Iris pigment epithelial cell (primary cell): ENCODE measurements at regions not wholly inside any gene's neighbourhood (a gene's known extent, or its start where the extent isn't known, plus 50 kb on each side); places are given as distances from the start of the nearest gene placed in this dataset.

ENCODE experiments used
- DNase-seq: peaks from one replicate; pipeline ENCODE4 v3.0.0-alpha.2; 2011; ENCODE audit warnings: low read depth

DNA sequence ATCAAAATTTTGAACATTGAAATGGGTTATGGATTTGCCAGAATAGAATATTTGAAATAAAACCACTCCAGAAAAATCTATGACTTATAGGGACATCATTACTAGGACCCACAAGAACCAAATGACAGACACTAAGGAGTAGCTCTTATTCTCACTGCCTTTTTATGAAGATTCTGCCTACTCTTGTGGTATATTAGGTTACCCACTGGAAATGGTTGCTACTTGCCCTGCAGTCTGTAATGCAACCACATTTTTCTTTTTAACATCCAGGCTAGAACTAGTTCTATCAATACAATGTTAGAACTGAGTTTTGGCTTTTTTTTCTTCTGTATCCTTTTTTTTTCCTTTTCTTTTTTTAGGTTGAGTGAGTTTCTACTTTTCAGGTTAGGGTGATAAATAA is 158.9 kb downstream of the PPP1R2C start:
- no peak for DNase-seq

- DNase-seq = no peak
These were observed 161.0 kb downstream of the PPP1R2C start for GRCh38 chrX:42616981-42617380.

- no peak for DNase-seq
These were observed 162.8 kb downstream of the PPP1R2C start for GRCh38 chrX:42615161-42615563.

GRCh38 chrX:42606591-42606990 is 171.4 kb downstream of the PPP1R2C start:
- no peak for DNase-seq

- DNase-seq = no peak
These were observed 173.7 kb downstream of the PPP1R2C start for GRCh38 chrX:42604302-42604701.

DNA sequence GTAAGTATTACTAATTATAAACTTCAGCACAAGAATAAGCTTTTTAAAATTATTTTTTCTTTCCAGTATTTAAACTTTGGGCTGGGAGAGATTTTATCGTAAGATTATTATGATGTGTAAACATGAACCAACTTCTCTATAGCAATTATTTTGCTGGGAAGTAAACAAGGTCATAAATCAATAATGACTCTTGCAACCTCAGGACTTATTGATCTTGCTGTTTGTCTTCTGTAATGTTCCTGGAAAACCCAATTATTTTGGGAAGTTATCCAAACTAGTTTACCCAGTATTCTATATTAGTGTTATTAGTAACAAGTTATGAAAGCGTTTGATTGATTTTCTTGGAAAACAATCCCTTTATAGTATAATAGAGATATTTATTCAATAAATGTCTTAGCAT is 174.9 kb downstream of the PPP1R2C start:
- DNase-seq = no peak

DNA sequence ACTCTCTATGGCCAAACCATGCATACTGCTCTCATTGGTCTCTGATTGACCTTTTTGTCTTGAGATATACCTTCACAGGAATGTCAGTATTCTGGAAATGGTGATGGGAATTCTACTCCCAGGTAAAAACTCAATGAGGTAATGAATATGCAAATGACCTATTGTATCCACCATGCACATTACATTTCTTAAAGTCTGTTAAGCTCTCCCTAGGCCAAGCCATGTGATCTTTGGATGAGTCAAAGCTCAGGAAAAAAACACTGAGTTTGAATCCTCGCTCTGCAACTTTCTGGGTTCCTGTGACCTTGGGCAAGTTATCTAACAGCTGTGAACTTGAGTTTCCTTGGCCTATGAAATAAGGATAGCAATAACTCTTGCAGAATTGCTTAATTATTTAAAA is 175.4 kb downstream of the PPP1R2C start:
- no peak for DNase-seq

DNA sequence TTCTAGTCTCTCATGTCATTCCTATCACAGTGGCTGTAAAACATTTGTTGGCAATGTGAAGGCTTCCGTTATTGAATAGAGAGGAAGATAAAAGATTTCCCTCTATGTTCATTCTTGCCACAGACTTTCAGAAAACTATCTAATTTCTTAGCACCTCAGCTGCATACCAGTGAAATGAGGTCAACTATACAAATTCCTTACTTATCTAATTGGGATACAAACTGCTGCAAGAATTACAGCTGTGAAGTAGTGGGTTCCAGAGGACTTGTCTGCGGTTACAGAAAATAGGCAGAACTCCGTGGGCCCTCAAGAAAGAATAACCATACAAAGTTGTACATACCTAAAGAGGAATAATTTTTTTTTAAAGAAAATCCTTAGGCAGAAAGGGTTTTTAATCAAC is 175.8 kb downstream of the PPP1R2C start:
- DNase-seq = no peak

DNA sequence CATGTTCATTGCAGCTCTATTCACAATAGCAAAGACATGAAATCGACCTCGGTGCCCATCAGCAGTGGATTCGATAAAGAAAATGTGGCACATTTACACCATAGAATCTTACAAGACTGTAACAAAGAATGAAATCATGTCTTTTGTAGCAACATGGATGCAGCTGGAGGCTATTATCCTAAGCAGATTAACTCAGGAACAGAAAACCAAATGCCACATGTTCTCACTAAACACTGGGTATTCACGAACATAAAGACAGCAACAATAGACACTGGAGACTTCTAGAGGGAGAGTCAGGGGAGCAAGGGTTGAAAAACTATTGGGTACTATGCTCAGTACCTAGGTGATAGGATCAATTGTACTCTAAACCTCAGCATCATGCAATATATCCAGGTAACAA is 180.5 kb downstream of the PPP1R2C start:
- no peak for DNase-seq

GRCh38 chrX:42585842-42586621 is 191.9 kb downstream of the PPP1R2C start:
- no peak for DNase-seq

DNA sequence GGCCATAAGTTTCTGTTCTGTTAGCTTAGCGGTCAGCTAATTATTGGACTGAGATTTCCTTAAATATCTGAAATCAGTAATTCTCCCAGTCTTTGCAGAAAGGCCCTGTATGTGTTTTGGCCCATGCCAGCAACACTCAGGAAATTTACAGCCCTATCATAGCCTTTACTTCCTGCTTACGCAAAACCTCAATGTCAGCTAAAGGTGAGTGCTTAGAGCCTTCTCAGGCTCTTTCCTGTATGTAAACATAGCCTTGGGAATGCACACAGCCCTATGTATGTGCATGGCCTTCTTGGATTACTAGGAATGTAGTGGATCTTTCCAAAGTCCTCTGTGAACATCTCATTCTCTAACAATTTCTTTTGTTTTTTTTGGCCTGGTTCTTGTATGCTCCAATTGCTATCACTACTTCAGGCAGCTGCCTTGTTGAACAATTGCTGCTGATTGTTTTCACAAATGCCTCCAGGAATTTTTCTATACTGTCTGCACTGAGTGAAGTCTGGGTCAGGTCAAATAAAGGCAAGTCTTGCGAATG is 200.0 kb downstream of the PPP1R2C start:
- no peak for DNase-seq

DNA sequence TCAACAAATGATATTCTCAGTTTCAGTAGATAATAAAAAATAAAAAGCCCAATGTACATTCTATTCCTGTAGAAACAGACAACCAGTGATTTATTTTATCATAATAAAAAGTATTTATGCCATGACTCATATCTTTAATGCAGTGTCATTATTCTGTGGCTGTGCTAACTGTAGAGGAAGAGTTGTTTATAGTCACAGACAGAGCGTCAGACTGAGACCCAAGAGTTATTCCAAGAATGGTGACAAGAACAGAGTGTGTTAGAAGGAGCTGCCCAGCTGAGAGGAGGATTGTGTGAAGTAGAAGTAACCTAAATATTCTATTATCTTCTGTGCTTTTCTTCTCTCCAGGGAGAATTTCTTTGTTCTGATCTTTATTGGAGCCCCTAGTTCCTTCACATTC is 210.7 kb downstream of the PPP1R2C start:
- DNase-seq = peak; percentile 4

DNA sequence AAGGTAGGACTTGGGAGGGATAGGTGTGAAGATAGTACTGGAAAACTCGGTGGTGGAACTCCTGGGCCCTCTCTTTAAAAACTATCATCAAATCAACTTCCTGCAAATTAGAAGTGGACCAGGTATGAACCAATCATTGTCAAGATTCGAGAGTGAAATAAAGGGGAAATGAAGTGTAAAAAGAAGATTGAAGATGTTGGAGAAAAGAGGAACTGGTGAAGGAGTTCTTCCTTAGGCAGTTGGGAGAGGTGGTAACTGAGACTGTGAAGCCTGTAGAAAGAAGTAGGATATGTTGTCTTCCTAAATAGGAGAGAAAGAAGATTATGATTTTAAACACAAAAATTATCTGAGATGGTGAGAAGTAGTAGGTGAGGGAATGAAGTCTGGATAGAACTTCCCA is 212.2 kb downstream of the PPP1R2C start:
- DNase-seq = no peak

GRCh38 chrX:42546800-42547199 is 231.2 kb downstream of the PPP1R2C start:
- DNase-seq = no peak

DNA sequence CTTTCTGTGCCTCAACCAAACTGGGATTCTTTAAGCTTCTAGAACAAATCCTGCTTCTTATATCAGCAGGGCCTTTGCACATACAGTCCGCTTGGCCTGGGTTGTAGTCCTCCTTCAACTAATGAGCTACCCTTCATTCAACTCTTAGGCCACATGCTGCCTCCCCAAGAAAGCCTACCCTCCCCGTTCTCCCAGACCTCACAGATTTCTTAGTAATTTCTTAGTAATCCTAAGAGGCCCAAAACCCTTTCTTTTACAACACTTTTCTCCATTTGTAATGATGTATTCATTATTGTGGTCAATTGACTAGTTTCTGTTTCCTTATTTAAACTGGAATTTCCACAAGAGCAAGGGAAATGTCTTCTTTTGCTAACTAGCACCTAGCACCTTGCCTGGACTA is 233.1 kb downstream of the PPP1R2C start:
- DNase-seq = no peak

GRCh38 chrX:42541554-42541953 is 236.4 kb downstream of the PPP1R2C start:
- DNase-seq = no peak

DNA sequence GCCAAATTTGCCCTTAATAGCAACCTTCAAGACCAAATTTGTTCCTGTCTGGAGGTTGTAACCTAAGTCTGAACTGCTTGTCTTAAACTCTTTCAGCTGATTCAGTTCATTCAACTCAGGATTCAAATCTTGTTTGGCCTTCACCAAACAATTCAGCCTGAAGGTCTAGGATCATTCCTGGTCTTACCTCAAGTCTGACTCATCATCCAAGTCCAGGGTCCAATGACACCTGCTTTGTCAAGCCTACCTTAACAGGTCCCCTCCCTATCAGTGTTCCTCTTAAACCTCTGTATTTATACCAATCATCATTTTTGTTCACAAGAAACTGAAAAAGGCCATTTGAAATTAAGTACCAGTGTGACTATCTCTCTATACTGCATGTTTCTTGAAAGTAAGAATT is 237.8 kb downstream of the PPP1R2C start:
- DNase-seq = no peak

DNA sequence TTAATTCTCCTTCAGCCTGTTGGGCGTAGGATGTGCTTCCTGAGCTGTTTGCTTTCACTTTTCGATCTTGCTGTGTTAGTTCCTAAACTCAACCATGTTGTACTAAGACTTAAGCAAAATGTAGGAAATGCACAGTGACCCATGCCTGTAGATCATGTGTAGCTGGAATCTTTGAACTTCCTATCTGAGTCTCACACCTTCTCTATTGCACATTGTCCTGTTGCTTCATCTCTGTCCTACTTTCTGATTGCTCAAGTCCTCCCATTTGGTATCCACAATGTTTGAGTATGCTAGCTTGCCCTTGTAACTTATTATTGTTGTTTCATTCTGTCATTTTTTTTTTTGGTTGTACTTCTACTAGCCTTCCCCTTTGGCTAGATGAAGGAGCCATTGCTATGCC is 239.6 kb downstream of the PPP1R2C start:
- DNase-seq = no peak

GRCh38 chrX:42536286-42536685 is 241.7 kb downstream of the PPP1R2C start:
- no peak for DNase-seq

DNA sequence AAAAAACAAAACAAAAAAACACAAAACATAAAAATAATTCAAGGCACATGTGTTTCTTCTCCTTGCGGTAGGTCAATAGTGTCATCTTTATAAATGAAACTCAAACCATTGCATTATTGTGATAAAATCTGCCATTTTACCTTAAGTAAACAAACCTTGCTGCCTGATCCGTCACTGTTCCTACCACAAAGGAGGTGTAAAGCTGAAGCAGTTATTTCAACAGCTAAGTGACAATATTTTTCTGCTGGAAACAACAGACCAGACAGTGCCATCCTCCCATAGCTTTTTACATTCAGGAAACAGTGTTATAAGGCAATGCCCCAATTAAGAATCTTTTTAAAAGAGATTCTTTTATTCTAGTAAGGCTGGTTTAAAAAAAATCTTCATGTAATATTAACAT is 242.7 kb downstream of the PPP1R2C start:
- DNase-seq = no peak

DNA sequence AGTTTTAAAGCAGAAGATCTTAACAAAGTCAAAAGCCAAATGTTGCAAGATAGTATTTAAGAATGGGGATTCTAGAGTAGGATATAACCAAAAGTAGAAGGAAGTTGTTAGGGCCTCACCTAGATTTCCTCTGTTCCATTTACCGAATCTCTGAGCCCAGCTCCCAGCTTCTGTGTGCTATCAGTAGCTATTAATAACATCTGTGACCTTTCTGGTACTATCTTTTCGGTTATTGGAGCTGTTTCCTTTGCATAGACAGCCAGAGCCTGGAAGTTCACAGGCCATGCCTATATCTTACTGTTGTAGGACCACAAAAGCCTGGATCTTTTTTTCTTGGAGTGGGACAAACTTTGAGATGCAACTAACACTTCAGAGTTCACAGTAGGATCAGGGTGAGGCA is 244.2 kb downstream of the PPP1R2C start:
- DNase-seq = no peak

GRCh38 chrX:42531441-42531840 is 246.5 kb downstream of the PPP1R2C start:
- no peak for DNase-seq

DNA sequence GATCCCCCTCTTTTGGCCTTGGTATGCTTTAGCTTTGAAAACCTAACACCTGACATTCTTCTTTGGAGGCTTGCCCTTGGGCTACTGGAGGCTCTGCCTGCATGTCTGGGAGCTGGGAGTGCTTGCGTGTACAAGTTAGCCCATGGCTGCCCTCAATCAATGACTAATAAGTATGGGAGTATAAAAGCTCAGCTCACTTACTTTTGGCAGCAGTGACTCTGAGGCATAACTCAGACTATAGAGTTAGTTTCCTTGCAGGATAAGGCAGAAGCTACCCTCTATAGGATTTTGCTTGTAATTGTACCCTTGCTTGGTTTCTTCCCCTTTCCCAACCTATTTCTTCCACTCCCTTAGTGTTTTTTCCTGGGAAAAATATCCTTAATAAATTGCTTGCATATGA is 247.9 kb downstream of the PPP1R2C start:
- peak; percentile 53 for DNase-seq

- peak; percentile 61 for DNase-seq
These were observed 253.6 kb downstream of the PPP1R2C start for GRCh38 chrX:42524379-42524778.
